Stimulated activated CD8-positive, alpha-beta memory T cell treated with anti-CD3 and anti-CD28 coated beads, Interleukin-15, amount 100 ng/mL, for 4 hours (primary cell): ENCODE measurements at regions not wholly inside any gene's neighbourhood (a gene's known extent, or its start where the extent isn't known, plus 50 kb on each side); places are given as distances from the start of the nearest gene placed in this dataset.

Experiments used
- DNase-seq, 2 donors: peaks; one replicate each; pipeline ENCODE4 v3.0.0-alpha.2; 2020; ENCODE audit warnings: low read depth in 2 of 2

GRCh38 chr5:89471115-89471514 is 588.1 kb upstream of the MEF2C start:
- DNase-seq: no peak

GRCh38 chr5:89470658-89471057 is 587.7 kb upstream of the MEF2C start:
- no peak for DNase-seq

GRCh38 chr5:89458332-89458656 is 575.3 kb upstream of the MEF2C start:
- no peak for DNase-seq

DNA sequence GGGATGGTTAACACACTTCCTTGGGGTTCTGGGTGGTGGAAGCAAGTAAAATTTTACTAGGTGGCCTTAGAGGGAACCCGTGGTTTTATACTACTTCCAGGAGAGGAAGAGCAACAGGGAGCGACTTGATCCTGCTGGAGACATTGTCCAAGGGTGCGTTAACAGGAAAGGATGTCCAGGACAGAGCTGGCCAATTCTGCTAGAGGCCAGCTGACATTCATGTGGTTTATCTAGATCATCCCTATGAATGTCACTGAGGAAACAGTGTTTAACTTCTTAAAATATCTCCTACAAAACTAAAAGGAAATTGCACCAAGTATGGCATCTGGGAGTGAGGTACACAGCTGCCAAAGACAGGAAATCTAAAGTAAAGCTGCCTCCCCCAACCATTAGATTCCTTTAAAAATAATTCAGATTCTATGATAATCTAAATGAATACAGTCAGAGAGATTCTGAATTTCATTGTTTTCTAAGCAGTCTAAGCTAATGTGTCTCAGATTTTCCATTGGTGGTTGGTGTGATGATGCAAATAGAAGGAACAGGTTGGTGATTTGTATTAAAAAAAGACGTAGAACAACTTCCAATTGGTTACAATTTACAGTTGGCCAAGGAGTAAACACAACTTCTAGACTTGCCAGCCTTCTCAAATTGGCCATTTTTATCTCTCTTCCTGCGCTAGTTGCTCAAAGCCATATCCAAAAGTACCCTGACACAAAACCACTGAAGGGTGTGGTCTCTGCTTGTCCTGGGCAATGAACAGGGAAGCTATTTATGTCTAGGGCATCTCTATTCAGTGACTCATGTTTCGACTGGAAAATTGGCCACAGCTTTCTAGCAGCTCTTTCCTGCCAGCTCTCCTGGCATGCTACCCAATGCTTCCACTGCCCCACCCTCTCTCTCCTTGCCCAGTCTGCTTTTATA is 574.7 kb upstream of the MEF2C start:
- no peak for DNase-seq

- DNase-seq: no peak
Observed at GRCh38 chr5:89452081-89452480, 569.1 kb upstream of the MEF2C start.

DNA sequence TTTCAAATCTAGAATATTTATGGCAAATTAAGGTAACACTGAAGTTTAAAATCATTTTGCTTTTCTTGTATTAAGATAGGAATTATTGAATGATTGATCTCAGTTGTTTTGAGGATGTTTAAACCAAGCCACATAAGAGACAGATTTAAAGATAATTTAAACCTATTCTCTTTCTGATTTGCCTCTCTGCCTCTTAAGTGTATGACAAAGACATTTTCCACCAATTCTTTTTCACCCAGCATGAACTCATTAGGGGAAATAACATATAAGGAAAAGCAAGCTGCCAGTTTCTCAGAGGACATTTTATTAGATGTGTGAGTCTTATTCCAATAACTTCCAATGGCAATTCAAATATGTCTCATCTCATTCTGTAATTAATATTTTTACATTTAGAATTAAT is 568.3 kb upstream of the MEF2C start:
- DNase-seq: no peak

- no peak for DNase-seq
Observed at GRCh38 chr5:89450149-89450538, 567.2 kb upstream of the MEF2C start.

DNA sequence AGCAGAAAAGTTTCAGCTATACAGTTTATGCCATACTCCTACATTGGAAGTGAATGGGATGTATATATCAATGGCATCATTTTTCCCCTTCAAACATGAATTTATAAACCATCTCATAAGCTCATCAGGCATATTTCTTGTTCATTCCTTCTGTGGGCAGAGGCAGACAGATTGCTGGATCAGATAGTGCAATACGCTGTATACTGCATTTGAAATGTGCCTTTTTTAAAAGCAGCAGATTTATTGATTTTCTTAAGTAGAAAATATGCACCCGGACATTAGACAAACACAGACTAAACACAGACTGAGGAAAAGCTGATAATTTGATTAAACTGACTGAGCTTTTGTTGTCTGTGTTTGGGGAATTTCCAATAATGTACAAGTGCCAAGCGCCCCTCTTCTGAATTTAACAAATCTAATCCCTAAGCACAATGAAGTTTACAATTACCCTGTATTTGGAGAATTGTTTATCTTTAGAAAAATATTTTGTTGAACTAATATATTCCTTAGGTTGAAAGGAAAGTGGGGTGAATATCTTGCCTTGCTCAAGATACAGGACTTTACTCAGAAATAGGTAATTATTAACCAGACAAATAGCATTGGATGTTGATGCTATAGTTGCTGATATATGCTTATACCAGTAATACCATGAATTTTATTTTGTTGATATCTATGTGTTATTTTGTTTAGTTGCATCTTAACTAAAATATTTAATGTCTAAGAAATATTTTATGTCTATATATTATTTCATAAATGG is 566.6 kb upstream of the MEF2C start:
- DNase-seq: no peak

GRCh38 chr5:89447027-89447426 is 564.0 kb upstream of the MEF2C start:
- no peak for DNase-seq

DNA sequence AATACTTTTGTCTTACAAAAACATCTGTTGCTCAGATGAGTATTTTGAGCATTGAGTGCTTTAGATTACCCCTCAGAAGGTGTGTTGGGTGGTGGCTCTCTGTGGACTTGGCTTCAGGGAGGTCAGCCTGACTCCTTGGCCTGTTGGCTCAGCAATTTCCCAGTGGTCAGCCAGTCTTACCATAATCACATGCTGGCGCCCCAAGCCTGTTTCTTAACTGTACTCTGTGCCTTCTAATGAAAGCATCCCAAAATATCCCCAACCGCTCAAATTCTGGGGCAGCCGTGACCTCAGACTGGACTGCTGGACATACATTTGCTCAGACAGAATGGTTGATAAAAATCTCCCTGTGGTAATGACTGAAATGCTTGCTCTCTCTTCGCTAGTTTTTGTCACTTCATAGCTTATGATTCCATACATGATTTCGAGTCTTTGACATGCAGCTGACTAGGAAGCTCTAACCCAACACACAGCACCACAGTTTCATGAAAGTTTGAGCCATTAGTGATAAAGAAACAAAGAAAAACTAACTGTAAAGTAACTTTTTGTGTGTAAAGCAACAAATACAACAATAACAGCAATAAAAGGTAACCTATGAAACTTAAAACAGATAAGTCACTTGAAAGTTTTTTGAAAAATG is 562.2 kb upstream of the MEF2C start:
- no peak for DNase-seq

DNA sequence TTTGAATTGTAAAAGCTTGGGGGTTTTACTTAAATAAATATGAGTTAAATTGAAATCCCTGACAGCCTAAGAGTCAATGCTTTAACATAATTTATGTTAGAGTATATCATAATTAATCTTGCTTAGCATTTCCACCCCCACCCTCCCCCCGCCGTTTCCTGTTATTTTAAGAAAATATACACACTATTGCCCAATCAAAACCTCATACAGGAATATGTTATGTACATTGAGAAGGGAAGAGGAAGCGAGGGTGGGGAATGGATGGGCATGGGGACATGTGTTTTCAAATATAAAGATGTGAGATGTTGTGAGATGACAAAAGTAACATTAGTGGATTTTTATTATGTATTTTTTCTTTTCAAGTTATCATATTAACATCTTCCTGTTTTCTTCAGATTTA is 561.1 kb upstream of the MEF2C start:
- no peak for DNase-seq

GRCh38 chr5:89443508-89443907 is 560.5 kb upstream of the MEF2C start:
- DNase-seq: no peak

GRCh38 chr5:89441965-89442364 is 559.0 kb upstream of the MEF2C start:
- no peak for DNase-seq

- no peak for DNase-seq
Observed at GRCh38 chr5:89440670-89441069, 557.7 kb upstream of the MEF2C start.

DNA sequence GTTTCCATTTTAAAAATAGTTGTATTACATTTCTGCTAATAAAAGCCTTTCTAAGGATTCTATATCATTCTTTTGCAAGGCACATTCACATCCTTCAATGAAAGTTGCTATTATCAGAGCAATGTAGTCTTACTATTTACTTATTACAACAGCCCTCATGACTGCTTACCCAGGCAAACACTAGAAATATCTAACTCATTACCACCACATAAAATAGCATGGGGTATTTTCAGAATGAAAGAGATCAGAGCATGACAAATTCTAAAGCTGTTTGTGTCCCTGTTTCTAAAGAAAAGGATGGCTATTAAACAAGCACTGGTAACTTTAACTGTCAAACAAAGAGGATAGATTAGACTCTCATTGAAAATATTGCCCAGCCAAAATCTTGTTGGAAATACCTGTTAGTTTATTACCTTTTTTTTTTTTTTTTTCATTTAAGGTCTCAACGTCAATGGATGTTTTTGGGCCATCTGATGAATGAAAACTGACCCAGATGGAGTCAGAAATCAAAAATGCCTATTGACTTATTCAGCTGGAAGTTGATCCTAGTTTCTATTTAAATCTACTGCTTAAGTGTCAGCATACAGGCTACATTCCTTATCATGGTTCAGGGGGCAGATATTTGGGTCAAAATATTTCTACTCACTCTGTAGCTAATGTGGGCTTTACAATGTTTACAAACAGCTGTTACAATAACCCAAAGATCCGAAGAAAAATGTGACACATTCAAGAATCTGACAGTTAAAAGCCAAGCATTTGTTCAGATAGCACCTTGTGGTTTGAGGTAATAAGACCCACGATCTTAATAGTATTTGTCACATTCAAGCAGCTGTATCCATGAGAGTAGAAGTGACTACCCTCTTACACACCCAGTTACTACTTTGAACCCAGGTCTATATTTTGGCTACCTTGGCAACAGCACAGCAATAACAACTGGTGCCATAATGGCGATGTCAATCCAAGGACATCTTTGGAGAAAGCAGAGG is 554.8 kb upstream of the MEF2C start:
- DNase-seq: no peak

DNA sequence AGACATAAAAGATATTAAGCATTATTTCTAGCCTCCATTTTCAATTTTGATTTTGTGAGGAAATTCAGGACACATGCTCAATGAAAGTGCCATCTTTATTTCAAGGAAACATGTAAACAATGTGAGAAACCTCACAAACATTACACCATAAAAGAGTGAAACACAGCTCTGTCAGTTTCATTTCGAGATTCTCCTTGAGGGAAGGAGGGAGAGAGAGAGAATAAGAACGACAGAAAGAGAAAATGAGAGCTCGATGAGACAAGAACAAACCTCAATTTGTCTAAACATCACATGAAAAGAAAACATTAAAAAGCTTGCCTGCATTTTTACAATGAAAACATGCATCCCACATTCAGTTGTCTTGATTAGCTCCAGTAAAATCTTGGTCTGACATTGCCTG is 553.5 kb upstream of the MEF2C start:
- no peak for DNase-seq

GRCh38 chr5:89435347-89435746 is 552.4 kb upstream of the MEF2C start:
- no peak for DNase-seq

DNA sequence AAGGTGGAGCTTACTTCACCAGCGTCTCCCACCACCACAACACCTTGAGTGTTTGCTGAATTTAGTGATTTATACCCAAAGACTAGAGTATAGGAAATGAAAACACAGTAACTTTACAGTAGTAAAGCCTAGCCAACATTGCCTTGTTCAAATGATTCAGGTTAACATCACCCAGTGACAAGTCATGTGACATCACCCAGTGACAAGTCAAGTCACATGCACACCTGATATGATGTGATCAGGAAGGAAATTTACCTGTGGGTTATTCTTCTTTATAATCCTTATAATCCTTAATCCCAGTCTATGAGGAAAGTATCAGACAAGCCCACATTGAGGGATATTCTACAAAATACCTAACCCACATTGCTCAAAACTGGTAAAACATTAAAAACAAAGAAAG is 545.6 kb upstream of the MEF2C start:
- no peak for DNase-seq

- no peak for DNase-seq
Observed at GRCh38 chr5:89425062-89425461, 542.1 kb upstream of the MEF2C start.

- DNase-seq: no peak
Observed at GRCh38 chr5:89421035-89421434, 538.1 kb upstream of the MEF2C start.

DNA sequence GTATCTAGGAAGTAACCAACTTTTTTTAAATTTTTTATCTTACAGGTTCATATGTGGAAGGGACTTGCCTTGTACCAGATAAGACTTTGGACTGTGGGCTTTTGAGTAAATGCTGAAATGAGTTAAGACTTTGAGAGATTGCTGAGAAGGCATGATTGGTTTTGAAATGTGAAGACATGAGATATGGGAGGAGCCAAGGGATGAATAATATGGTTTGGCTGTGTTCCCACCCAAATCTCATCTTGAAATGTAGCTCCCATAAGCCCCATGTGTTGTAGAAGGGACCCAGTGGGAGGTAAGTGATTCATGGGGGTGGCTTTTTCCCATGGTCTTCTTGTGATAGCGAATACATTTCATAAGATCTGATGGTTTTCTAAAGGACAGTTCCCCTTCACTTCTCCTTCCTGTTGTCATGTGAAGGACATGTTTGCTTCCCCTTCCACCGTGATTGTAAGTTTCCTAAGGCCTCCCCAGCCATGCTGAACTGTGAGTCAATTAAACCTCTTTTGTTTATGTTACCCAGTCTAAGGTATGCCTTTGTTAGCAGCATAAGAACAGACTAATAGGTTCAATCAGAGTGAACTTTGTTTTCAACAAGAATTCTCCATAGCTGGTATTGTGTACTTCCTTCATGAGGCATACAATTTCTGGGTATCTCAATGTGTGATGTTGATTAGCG is 535.6 kb upstream of the MEF2C start:
- no peak for DNase-seq
